Kidney epithelial cell (primary cell): ENCODE measurements at regions not wholly inside any gene's neighbourhood (a gene's known extent, or its start where the extent isn't known, plus 50 kb on each side); places are given as distances from the start of the nearest gene placed in this dataset.
"Not testable (repeated sequence)": the region's sequence is repeated elsewhere in the genome, so short reads cannot be mapped to it uniquely, and the experiment has no call there.

ENCODE experiments used
- DNase-seq: peaks from one replicate; pipeline ENCODE4 v3.0.0-alpha.2; 2010; ENCODE audit warnings: low read depth
- H3K27me3 ChIP-seq: 2 replicates; pipeline ENCODE4 v1.6.0; 2011; ENCODE audit warnings: low read length; ENCODE audit not compliant: control insufficient read depth, insufficient read depth
- H3K36me3 ChIP-seq: 2 replicates; pipeline ENCODE4 v1.5.1; 2011; ENCODE audit warnings: low read length; ENCODE audit not compliant: control insufficient read depth, insufficient read depth
- H3K4me3 ChIP-seq: 2 replicates; pipeline ENCODE4 v1.5.1; 2011; ENCODE audit warnings: low read depth, mild to moderate bottlenecking, control low read depth, low read length
- TF ChIP-seq, protein P1 (sequence below): IDR thresholded peaks from 2 replicates; pipeline ENCODE4 v1.5.1; 2011; ENCODE audit warnings: mild to moderate bottlenecking, moderate library complexity, low read length, control low read depth, inconsistent platforms; ENCODE audit not compliant: insufficient read depth, poor library complexity, severe bottlenecking

DNA sequence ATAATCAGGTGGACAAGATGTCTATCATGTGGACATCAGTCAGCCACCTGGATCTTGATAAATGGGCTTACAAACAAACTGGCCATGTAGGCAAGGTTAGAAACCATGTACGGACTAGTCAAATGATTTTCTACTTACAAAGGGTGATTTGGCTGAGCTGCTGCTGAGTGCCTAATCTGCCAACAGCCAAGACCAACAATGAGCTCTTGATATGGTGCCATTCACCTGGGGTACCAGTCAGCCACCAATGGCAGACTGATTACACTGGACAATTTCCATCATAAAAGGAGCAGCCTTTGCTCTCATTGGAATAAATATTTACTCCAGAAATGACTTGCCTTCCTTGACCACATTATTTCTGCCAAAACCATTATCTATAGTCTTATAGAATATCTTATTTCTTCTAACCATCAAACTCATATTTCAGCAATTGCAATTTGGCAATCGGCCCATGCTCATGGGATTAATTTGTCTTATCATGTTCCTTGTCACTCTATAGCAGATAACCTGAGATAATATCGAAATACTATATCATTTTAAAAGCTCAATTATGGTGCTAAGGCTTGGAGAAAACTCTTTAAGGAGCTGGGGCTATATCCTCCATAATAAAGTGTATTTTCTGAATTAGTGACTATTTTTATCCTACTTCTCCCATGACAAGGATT, 135.1 kb downstream of the SLC25A46 start:
- Histone ChIP-seq H3K36me3 (no peaks in the 10 kb centered on the region), H3K4me3 (no peak overlapping the region), H3K27me3 (no peaks in the 10 kb centered on the region)
- TF ChIP-seq, protein P1, sequence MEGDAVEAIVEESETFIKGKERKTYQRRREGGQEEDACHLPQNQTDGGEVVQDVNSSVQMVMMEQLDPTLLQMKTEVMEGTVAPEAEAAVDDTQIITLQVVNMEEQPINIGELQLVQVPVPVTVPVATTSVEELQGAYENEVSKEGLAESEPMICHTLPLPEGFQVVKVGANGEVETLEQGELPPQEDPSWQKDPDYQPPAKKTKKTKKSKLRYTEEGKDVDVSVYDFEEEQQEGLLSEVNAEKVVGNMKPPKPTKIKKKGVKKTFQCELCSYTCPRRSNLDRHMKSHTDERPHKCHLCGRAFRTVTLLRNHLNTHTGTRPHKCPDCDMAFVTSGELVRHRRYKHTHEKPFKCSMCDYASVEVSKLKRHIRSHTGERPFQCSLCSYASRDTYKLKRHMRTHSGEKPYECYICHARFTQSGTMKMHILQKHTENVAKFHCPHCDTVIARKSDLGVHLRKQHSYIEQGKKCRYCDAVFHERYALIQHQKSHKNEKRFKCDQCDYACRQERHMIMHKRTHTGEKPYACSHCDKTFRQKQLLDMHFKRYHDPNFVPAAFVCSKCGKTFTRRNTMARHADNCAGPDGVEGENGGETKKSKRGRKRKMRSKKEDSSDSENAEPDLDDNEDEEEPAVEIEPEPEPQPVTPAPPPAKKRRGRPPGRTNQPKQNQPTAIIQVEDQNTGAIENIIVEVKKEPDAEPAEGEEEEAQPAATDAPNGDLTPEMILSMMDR = no peak
- DNase-seq = no peak

DNA sequence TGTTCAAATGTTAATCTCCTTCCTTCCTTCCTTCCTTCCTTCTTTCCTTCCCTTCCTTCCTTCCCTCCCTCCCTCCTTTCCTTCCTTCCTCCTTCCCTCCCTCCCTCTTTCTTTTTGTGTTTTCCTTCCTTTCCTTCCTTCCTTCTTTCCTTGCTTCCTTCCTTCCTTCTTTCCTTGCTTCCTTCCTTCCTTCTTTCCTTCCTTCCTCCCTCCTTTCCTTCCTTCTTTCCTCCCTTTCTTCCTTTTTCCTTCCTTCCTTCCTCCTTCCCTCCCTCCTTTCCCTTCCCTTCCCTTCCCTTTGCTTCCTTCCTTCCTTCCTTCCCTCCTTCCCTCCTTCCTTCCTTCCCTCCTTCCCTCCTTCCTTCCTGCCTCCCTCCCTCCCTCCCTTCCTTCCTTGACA, 136.3 kb downstream of the SLC25A46 start:
- H3K4me3 ChIP-seq, H3K36me3 ChIP-seq, DNase-seq, H3K27me3 ChIP-seq: not testable (repeated sequence)

DNA sequence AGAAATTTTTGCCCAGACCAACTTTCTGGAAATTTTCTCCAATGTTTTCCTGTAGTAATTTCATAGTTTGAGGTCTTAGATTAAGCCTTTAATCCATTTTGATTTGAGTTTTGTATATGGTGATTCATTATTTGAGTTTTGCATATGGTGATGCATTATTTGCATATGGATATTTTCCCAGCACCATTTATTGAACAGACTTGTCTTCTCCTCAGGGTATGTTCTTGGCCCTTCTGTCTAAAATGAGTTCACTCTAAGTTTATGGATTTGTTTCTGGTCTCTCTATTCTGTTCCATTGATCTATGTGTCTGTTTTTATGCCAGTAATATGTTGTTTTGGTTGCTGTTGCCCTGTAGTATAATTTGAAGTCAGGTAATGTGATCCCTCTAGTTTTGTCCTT, 139.3 kb downstream of the SLC25A46 start:
- no peak for DNase-seq
- TF ChIP-seq, protein P1 = no peak
- no peaks in the 10 kb centered on the region for H3K27me3 ChIP-seq
- H3K36me3 ChIP-seq = no peaks in the 10 kb centered on the region
- H3K4me3 ChIP-seq = no peak overlapping the region

DNA sequence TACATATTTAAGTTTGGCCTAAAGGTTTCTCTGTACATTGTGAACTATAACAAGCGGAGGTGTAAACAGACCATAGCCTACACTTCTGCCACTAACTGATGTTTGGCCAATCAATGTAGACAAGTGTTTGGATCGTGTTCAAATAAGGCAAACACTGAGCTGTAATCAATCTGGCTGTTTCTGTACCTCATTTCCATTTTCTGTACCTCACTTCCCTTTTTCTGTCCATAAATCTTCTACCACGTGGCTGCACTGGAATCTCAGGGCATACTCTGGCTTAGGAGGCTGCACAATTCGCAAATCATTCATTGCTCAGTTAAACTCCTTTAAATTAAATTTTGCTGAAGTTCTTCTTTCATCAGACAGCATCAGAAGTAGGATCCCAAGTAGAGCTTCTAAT, 140.9 kb downstream of the SLC25A46 start:
- TF ChIP-seq, protein P1 = no peak
- no peak for DNase-seq
- no peaks in the 10 kb centered on the region for H3K36me3 ChIP-seq
- H3K4me3 ChIP-seq = no peak overlapping the region
- no peaks in the 10 kb centered on the region for H3K27me3 ChIP-seq

DNA sequence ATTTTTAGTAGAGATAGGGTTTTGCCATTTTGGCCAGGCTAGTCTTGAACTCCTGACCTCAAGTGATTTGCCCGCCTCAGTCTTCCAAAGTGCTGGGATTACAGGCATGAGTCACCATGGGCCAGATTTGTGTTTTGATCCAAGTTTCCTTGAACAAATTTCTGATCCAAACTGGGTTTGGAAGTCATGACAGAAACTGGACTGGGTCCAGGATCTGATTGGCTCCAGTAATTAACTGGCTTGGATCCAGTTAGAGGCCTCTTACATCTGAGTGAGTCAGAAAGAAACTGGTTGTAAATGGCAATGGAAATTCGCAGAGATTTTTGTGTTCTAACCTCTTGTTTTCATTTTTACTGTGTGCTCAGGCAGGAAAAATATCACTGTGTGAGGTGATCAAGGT, 141.6 kb downstream of the SLC25A46 start:
- peak; percentile 38 for DNase-seq
- no peaks in the 10 kb centered on the region for H3K27me3 ChIP-seq
- no peak overlapping the region for H3K4me3 ChIP-seq
- H3K36me3 ChIP-seq = no peaks in the 10 kb centered on the region
- TF ChIP-seq, protein P1 = no peak

DNA sequence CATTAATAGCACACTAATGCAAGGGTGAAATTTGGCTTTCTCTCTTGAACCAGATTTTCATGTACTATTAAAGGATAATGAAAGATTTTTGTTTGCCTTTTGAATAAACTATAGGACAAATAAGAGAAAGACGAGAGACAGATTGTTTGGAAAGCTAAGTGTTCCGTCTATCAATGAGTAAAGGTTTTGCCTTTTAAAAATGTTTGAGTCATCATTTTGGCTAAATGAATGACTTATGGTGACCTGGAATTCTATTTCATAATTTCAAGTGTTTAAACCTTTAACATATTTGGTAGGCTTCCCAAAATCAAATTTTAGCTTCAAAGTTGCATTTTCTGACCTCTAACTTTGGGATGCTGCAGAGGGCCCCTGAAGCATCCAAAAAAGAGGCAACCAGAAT, 145.2 kb downstream of the SLC25A46 start:
- no peak for DNase-seq
- TF ChIP-seq, protein P1 = no peak
- Histone ChIP-seq H3K36me3 (no peaks in the 10 kb centered on the region), H3K4me3 (no peak overlapping the region), H3K27me3 (no peaks in the 10 kb centered on the region)

DNA sequence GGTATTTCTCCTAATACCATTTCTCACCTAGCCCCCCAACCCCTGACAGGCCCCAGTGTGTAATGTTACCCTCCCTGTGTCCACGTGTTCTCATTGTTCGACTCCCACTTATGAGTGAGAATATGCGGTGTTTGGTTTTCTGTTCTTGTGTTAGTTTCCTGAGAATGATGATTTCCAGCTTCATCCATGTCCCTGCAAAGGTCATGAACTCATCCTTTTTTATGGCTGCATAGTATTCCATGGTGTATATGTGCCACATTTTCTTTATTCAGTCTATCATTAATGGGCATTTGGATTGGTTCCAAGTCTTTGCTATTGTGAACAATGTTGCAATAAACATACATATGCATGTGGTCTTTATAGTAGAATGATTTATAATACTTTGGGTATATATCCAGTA, 148.4 kb downstream of the SLC25A46 start:
- not testable (repeated sequence) for H3K36me3 ChIP-seq, DNase-seq, H3K4me3 ChIP-seq, H3K27me3 ChIP-seq

DNA sequence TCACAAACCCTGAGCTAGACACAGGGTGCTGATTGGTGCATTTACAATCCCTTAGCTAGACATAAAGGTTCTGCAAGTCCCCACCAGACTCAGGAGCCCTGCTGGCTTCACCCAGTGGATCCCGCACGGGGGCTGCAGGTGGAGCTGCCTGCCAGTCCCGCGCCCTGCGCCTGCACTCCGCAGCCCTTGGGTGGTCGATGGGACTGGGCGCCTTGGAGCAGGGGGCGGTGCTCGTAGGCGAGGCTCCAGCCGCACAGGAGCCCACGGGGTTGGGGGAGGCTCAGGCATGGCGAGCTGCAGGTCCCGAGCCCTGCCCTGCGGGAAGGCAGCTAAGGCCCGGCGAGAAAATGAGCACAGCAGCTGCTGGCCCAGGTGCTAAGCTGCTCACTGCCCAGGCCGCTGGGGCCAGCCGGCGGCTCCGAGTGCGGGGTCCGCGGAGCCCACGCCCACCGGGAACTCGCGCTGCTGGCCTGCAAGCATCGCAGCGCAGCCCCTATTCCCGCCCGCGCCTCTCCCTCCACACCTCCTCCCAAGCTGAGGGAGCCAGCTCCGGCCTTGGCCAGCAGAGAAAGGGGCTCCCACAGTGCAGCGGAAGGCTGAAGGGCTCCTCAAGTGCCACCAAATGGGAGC, 155.2 kb downstream of the SLC25A46 start:
- not testable (repeated sequence) for H3K27me3 ChIP-seq, H3K36me3 ChIP-seq, DNase-seq, H3K4me3 ChIP-seq
